LNCaP clone FGC (cell line): ENCODE measurements at regions not wholly inside any gene's neighbourhood (a gene's known extent, or its start where the extent isn't known, plus 50 kb on each side); places are given as distances from the start of the nearest gene placed in this dataset.

Experiments
- DNase-seq: peaks from one replicate; pipeline ENCODE4 v3.0.0-alpha.2; 2011; ENCODE audit warnings: low read depth
- H3K4me3 ChIP-seq: 2 replicates; pipeline ENCODE4 v1.5.1; 2011; ENCODE audit warnings: mild to moderate bottlenecking, low read depth, low read length, control low read depth
- CTCF ChIP-seq: IDR thresholded peaks from 2 replicates; pipeline ENCODE4 v1.5.1; 2012; ENCODE audit warnings: mild to moderate bottlenecking; ENCODE audit not compliant: control insufficient read depth, insufficient read depth; ENCODE audit errors: extremely low read depth

DNA sequence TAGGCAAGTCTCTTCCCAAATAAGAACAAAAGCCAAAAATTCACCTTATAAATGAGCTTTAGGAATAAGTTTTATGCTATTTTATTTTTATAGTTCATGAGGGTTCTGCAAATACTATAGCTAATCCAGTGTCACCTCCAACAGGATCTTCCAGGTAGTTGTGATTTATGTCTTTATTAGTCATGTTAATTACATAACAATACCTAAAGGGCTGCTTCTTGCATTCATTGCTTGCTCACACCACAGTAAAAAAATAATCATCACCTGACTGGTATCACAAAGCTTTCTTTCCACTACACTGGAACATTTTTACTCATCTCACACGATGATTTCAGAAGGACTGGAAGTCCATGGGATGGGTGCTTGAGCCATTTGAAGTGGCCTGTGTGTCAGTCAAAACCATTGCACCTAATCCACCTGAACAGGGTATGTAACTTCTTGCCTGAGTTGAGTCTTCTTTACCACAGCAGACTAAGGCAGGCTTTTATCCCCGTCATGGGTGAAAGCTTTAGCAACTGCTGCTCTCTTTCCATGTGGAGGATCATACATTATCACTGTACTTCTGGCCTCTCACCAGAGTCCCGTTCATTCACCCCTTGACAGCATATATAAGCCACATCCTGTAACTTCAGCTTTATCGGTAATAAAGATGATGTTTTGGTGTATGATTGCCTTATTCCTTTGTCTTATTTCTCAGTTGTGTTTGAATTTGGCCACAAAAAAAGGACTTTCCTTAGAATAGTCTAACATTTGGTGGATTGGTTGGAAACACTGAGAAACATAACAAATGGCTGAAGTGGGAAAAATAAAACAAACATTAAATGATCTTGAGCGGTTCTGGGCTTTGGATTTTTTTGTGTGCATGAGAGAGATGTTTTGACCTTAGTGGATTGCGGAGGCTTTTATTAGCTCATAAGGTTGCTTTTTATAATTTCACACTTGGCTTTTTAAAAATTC, 382.6 kb upstream of the THBS1 start:
- no peak for TF ChIP-seq CTCF
- no peak overlapping the region for H3K4me3 ChIP-seq
- DNase-seq: no peak

DNA sequence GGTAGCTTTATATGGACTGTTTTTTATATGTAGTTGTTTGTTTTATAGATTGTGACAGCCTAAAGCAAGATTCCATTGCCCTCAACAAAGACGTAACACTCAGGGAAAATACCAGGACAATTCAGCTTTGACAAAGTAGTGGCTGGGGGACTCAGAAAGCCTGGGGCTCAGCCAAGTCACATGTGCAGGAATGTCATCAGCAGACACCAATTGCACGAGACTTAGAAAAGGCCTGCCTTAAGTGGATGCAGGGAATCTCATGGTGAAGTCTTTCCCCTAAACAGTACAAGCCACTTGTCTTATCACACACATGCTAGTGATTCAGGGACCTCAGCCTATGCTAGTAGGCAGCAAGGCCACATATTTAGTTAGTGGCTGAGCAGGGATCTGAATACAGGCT, 381.8 kb upstream of the THBS1 start:
- no peak overlapping the region for H3K4me3 ChIP-seq
- no peak for DNase-seq

GRCh38 chr15:39200586-39200985, 380.3 kb upstream of the THBS1 start:
- no peak for TF ChIP-seq CTCF
- no peak for DNase-seq
- no peak overlapping the region for H3K4me3 ChIP-seq

More for the DNA sequence above, 381.8 kb upstream of the THBS1 start:
- no peak for TF ChIP-seq CTCF

GRCh38 chr15:39202641-39203040, 378.2 kb upstream of the THBS1 start:
- no peak for TF ChIP-seq CTCF
- peak; percentile 14 for DNase-seq

DNA sequence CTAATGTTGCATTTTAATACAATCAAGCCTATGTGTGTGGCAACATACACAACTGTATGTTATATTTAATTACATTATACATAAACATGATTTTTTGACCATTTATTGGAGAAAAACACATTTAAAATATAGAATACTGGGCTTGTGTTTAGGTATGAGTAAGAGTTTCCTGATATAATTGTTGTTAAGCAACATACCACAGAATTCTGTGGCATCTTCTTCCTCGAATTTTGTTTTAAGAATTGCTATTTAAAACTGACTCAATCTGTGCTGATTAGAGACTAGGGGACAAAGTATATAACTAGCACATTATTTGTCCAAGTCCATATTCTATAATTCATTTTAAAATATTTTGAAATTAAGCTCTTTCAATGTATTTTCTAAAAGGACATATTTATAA, 376.8 kb upstream of the THBS1 start:
- TF ChIP-seq CTCF: no peak
- H3K4me3 ChIP-seq: no peak overlapping the region
- no peak for DNase-seq

More at GRCh38 chr15:39202641-39203040, 378.2 kb upstream of the THBS1 start:
- no peak overlapping the region for H3K4me3 ChIP-seq

- TF ChIP-seq CTCF: no peak
- H3K4me3 ChIP-seq: no peak overlapping the region
- DNase-seq: no peak
Observed at GRCh38 chr15:39205081-39205480, 375.8 kb upstream of the THBS1 start.
